Ascending aorta (tissue), 2 donors: ENCODE measurements at regions not wholly inside any gene's neighbourhood (a gene's known extent, or its start where the extent isn't known, plus 50 kb on each side); places are given as distances from the start of the nearest gene placed in this dataset.
"Not testable (repeated sequence)": the region's sequence is repeated elsewhere in the genome, so short reads cannot be mapped to it uniquely, and the experiment has no call there.

Source experiments
- DNase-seq, 2 donors: peaks; one replicate each; pipeline ENCODE4 v3.0.0-alpha.2; 2019; ENCODE audit warnings: low spot score in 2 of 2
- H3K27ac ChIP-seq, 2 donors: fragments of 200-600 bp; sonication (generic); one replicate each; pipeline ENCODE4 v1.5.1; 2016 to 2017; ENCODE audit warnings: mild to moderate bottlenecking in 1 of 2
- H3K27me3 ChIP-seq: fragments of 200-600 bp; sonication (generic); one replicate; pipeline ENCODE4 v1.5.1; 2017
- H3K36me3 ChIP-seq, 2 donors: fragments of 200-600 bp; sonication (generic); one replicate each; pipeline ENCODE4 v1.5.1; 2016
- H3K4me1 ChIP-seq, 2 donors: fragments of 200-600 bp; sonication (generic); one replicate each; pipeline ENCODE4 v1.5.1; 2016 to 2017; ENCODE audit warnings: mild to moderate bottlenecking in 1 of 2
- H3K4me3 ChIP-seq, 2 donors: fragments of 200-600 bp; sonication (generic); one replicate each; pipeline ENCODE4 v1.5.1; 2016 to 2017; ENCODE audit warnings: mild to moderate bottlenecking in 1 of 2
- H3K9me3 ChIP-seq, 2 donors: fragments of 200-600 bp; sonication (generic); one replicate each; pipeline ENCODE4 v1.5.1; 2016
- intact Hi-C: fragments of 100-400 bp; cut with DNase I; formaldehyde crosslinking; loops from one replicate; pipeline ENCODE4 v1.15.1; 2023
- TF ChIP-seq, protein P1 (sequence below), 3 experiments: fragments of 200-600 bp in 2 of 3; fragments of 450-650 bp in 1 of 3; sonication (generic) in 2 of 3; IDR thresholded peaks; one replicate each; pipeline ENCODE4 v1.5.1; 2016 to 2019; ENCODE audit warnings: antibody characterized with exemption in 3 of 3, mild to moderate bottlenecking in 1 of 3, moderate library complexity in 1 of 3

DNA sequence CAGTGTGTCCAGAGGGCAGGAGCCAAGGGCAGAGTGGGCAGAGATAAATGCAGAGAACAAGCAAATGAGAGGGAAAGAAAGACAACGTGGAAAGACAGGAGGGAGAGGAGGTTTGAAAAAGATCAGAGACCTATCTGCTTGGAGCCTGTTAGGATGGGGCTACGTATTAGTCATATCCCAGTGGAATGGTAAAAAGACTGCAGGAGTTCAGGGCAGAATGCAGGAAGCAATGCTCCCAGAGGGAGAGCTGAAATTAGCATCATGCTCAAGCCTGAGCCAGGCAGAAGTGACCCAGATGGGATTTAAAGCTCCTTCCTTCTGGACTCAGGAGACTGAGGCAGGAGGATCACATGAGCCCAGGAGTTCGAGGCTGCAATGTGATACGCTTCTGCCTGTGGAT lies 261.3 kb upstream of the CHRM3 start:
- Histone ChIP-seq H3K36me3 (no peaks in the 10 kb centered on the region), H3K9me3 (no peaks in the 10 kb centered on the region), H3K4me1 (no peaks in the 10 kb centered on the region), H3K27me3 (no peaks in the 10 kb centered on the region), H3K4me3 (no peak overlapping the region), H3K27ac (no peak overlapping the region)
- TF ChIP-seq, protein P1, sequence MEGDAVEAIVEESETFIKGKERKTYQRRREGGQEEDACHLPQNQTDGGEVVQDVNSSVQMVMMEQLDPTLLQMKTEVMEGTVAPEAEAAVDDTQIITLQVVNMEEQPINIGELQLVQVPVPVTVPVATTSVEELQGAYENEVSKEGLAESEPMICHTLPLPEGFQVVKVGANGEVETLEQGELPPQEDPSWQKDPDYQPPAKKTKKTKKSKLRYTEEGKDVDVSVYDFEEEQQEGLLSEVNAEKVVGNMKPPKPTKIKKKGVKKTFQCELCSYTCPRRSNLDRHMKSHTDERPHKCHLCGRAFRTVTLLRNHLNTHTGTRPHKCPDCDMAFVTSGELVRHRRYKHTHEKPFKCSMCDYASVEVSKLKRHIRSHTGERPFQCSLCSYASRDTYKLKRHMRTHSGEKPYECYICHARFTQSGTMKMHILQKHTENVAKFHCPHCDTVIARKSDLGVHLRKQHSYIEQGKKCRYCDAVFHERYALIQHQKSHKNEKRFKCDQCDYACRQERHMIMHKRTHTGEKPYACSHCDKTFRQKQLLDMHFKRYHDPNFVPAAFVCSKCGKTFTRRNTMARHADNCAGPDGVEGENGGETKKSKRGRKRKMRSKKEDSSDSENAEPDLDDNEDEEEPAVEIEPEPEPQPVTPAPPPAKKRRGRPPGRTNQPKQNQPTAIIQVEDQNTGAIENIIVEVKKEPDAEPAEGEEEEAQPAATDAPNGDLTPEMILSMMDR (IDR thresholded peaks at IDR 0.05): no peak
- intact Hi-C loops: no loop called here
- no peak for DNase-seq

DNA sequence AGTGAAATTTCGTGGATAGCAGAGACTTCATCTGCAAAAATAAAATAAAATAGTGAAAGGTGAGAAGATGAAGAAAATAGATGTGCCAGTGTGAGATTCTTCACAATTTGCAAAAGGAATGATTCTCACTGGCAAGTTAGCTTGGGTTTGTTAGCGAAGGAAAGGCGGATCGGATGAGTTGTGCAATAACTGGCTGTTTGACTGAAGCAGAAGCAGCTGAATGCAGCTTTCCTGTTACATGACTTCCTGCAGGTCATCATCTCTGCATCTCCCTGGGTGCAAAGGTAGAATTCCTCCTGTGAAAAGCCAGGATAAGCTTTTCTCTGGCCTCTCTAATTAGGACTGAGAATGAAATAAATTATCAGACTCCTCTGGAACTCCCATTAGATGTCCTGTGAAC lies 263.1 kb upstream of the CHRM3 start:
- Histone ChIP-seq H3K4me3 (no peak overlapping the region), H3K4me1 (no peaks in the 10 kb centered on the region), H3K27ac (no peak overlapping the region), H3K9me3 (no peaks in the 10 kb centered on the region), H3K36me3 (no peaks in the 10 kb centered on the region), H3K27me3 (no peaks in the 10 kb centered on the region)
- TF ChIP-seq, protein P1 (IDR thresholded peaks at IDR 0.05): no peak
- DNase-seq: no peak
- intact Hi-C loops: no loop called here

DNA sequence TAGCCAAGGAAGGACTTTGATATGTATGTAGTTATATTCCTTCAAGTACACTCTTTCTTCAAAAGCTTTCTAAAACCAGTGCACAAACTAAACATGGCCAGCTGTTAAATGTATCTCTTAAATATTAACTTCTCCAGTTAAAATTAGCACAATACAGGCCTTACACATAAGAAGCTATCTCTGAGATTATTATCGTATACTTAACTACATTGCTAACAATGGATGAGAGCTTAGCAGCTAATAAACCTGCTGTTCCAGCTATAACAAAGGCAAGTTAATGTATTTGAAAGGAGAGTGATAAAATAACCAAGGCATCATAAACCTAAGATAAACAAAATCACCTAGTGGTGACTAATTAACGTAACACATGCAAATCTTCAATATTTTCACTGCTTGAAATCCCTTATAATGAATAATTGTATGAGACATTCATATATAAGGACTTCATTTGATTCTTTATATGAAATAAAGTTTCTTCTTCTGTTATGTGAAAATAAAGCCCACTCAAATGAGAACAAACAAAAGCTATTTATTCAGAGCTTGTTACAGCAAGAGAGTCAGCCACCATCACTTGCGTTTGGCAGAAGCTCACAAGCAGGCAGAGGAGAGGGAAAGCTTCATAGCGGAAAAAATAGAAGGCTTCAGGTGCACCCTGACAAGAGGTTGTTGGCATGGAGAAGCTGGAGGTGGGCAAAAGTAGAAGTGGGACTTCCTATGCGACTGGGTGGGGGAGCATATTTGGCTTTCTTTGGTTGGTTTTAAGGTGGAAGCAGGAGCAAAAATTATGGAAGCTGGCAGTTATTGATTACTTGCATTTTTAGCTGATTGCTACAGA lies 274.1 kb upstream of the CHRM3 start:
- H3K27ac ChIP-seq: no peak overlapping the region
- no peak for DNase-seq
- no peaks in the 10 kb centered on the region for H3K9me3 ChIP-seq
- H3K4me1 ChIP-seq: no peaks in the 10 kb centered on the region
- H3K27me3 ChIP-seq: no peaks in the 10 kb centered on the region
- intact Hi-C loops: no loop called here
- H3K36me3 ChIP-seq: no peaks in the 10 kb centered on the region
- TF ChIP-seq, protein P1 (IDR thresholded peaks at IDR 0.05): no peak
- no peak overlapping the region for H3K4me3 ChIP-seq

DNA sequence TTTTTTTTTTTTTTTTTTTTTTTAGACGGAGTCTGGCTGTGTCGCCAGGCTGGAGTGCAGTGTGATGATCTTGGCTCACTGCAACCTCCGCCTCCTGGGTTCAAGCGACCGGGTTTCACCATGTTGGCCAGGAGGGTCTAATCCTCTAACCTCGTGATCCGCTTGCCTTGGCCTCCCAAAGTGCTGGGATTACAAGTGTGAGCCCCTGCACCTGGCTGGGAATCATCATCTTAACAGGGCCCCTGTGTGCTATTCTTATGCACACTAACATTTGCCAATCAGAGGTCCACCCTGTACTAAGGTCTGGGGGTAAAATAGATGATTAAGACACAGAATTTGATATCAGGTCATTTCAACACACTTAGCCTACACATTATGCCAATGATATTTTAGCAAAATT lies 278.7 kb upstream of the CHRM3 start:
- no peak for DNase-seq
- Histone ChIP-seq H3K27ac (no peak overlapping the region), H3K36me3 (no peaks in the 10 kb centered on the region), H3K27me3 (no peaks in the 10 kb centered on the region), H3K4me1 (no peaks in the 10 kb centered on the region), H3K9me3 (no peaks in the 10 kb centered on the region), H3K4me3 (no peak overlapping the region)
- TF ChIP-seq, protein P1 (IDR thresholded peaks at IDR 0.05): no peak
- intact Hi-C loops: no loop called here

GRCh38 chr1:239106689-239107088 lies 279.7 kb upstream of the CHRM3 start:
- H3K4me3 ChIP-seq, H3K27me3 ChIP-seq, H3K9me3 ChIP-seq, intact Hi-C loops, H3K27ac ChIP-seq, DNase-seq, H3K4me1 ChIP-seq, H3K36me3 ChIP-seq: not testable (repeated sequence)

- intact Hi-C loops: no loop called here
- TF ChIP-seq, protein P1 (IDR thresholded peaks at IDR 0.05): no peak
- no peaks in the 10 kb centered on the region for H3K9me3 ChIP-seq
- H3K27ac ChIP-seq: no peak overlapping the region
- no peak overlapping the region for H3K4me3 ChIP-seq
- DNase-seq: no peak
- H3K36me3 ChIP-seq: no peaks in the 10 kb centered on the region
- H3K4me1 ChIP-seq: no peaks in the 10 kb centered on the region
- no peaks in the 10 kb centered on the region for H3K27me3 ChIP-seq
Measured at GRCh38 chr1:239098400-239099037, 287.8 kb upstream of the CHRM3 start.
